HG03342 (cell line): ENCODE measurements at regions not wholly inside any gene's neighbourhood (a gene's known extent, or its start where the extent isn't known, plus 50 kb on each side); places are given as distances from the start of the nearest gene placed in this dataset.
"Not testable (repeated sequence)": the region's sequence is repeated elsewhere in the genome, so short reads cannot be mapped to it uniquely, and the experiment has no call there.

Source experiments
- ATAC-seq: cut with Tn5 transposase; IDR thresholded peaks from one replicate; pipeline ENCODE4 v1.9.1; 2021; ENCODE audit warnings: mild to moderate bottlenecking, moderate library complexity; ENCODE audit not compliant: unreplicated experiment

DNA sequence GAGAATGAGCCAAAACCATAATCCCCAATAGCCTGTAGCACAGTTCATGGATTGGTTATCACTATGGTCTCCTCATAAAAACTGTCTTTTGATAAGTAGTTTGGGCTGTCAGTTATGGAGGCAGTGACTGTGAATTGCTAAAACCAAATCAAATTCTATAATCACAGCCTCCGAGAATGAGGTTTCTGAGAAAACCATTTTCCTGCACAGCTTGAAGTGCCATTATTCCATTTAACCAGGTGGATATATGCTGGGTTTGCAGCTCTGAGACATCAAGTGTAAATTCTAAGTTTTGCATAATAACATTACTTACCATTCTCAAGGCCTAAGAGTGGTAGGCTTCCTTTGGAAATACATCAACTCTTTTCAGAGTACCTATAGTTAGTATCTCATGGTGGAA, 485.4 kb downstream of the FRK start:
- no peak for ATAC-seq

DNA sequence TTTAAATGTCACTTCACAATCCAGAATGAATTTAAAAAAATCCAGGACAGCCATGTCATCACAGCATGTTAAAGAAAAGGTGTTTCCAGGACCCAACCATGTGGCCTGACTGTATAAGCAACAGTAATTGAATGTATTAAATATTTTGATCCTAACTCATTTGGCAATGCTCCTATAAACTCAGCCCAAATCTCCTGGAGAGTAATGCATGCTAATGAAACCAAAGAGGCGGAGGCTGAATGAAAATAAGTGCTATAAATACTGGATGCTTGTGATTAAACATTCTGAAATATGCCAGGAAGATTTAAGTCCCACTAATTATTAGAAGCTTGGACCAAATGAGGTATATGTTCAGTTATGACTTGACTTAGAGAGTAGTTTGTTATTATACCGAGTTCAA, 486.8 kb downstream of the FRK start:
- no peak for ATAC-seq

DNA sequence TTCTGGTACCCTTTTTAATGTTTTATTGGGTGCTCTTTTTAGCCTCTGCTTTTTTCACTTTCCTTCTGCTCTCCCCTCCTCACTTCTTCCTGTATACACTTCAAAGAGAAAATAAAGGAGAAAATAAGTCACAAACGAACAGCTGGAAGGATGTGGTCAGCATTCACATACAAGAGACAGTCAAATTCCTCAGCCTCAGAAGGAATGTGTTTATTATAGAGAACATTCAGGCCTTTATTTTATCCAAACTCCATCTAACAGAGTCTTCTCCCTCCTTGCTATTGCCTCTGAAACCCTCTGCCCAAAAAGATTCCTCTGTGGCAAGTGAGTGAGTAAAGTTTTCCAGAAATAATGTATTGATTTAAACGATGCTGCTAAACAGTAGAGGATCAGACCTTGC, 490.4 kb downstream of the FRK start:
- ATAC-seq: no peak

DNA sequence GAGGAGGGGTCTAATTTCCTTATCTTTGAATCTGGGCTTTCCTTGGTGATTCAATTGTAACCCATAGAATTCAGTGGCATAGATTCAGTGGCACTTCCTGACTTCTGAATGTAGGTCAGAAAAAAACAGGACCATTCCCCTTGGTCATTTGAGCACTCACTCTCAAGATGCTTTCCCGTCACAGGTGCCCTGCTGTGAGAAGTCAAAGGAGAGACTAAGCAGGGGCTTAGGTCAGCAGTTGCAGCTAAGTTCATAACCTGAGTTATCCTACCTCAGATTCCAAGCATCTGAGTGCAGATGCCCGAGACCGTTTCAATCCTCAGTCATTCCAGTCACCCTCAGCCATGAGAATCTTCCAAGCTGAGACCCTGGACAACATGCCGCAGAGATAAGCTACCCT, 506.6 kb downstream of the FRK start:
- no peak for ATAC-seq

DNA sequence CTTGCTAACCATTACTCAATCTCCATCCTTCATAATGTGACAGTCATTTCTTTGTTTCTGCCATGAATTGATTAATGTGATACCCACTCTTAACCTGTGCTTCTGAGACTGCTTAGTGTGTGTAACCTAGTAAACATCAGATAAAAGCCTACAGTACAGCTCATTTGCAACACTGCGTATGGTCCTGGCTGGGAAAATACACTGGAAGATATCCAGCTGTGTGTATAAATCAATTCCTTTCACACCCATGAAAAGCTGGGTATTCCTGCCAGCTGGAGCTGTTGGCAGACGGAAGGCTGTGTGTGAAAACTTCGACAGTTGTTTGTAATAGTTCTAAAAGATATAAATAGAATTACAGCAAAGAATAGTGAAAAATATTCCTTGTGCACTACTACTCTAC, 509.2 kb downstream of the FRK start:
- no peak for ATAC-seq

DNA sequence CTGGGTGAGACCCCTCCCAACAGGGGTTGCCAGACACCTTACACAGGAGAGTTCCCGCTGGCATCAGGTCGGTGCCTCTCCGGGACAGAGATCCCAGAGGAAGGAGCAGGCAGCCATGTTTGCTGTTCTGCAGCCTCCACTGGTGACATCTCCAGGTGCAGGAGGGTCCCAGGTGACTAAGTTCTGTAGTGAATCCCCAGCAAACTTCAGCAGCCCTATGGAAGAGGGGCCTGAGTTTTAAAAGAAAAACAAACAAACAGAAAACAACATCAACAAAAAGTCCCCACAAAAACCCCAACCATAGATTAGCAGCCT, 515.1 kb downstream of the FRK start:
- no peak for ATAC-seq

DNA sequence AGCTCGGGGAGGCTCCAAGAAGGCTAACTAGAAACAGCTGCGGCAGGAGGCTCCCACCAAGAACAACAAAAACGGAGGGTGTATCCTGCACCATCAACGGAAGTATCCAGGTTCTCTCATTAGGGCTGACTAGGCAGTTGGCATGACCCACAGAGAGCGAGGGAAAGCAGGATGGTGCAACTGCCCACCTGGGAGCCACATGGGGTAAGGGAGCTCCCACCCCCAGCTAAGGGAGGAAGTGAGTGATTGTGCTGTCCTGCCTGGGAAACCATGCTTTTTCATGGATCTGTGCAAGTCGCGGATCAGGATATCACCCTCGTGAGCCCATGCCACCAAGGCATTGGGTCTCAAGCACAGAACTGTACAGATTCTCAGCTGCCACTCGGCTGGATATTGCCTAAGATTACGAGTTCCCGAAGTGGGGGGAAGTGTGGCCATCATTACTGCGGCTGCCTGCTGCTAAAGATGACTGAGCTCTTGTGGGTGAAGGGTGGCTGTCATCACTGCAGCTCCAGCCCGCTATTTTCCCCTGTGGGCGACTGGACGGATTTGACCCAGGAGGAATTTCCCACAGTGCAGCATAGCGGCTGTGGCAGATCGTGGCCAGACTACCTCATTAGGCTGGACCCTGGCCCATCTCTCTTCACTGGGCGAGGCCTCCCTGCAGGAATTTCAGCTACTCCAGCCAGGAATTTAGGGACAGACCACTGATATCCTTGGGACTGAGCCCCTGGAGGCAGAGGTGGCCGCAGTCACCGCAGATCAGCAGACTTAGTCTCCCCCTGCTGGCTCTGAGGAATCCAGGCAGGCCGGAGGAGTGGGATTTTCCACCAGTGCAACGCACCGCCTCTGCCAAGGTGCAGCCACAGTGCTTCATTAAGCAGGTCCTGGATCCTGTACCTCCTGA, 515.7 kb downstream of the FRK start:
- ATAC-seq: no peak

DNA sequence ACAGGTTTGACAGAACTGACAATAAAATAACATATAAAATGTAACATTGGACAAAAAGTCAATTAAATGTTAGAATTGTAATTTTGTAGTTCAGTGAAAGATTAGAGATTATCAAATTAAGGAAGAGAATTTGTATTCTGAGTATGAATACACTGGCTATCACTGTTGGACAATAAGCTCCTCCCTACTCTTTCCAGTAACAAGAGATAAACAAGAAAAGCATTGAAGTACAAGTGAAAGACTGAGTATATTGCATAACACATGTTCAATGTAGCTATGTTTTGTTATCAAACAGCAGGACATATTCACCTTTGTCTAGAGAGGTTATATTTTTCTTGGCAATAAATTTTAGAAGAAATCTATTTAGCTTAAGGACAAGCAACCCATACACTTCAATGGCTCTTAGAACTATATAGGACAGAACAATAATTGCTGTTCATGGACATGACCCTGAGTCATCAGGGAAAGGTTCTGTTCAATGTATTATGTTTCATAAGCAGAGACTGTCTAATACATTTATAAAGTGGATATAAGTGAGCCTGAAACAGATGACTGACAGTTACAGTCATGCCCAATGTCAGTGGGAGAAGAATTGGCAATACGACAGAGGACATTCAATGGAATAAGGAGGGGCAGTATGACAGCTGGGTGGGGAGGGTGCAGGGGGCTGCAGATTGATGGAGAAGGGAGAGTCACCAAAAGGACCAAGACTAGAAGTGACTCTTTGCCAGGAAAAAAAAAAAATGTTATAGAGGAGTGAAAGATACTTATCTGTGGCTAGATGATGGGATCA, 520.4 kb downstream of the FRK start:
- ATAC-seq: no peak

DNA sequence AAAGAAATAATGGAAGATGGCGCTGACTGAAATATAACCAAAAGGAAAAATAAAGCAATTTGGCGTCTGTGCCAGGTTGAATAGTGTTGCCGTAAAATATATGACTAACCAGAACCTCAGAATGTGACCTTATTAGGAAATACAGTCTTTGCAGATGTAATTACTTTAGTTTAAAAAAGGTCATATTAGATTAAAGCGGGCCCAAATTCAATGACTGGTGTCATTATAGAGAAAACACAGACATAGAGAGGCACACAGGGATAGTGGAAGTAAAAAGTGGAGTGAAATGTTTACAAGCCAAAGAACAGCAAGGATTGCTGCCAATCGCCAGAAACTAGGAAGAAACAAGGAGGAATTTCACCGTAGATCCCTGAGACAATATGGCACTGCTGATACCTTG, 521.2 kb downstream of the FRK start:
- no peak for ATAC-seq

DNA sequence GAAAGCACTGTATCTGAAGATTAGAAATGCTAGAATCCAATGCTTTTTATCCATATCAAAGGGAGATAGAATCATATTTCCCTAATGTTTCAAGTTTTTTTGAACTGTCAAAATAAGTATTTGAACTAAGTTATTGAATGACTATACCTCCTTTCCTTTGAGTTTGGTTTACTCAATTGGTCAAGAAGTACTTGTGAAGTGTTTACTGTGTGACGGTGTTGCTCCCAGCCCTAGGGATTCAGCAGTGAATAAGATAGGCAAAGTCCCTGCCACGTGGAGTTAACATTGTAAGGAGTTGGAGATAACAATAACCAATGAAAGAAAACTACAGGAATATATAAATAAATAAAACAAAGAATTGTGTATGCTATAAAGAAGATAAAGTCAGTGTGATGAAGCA, 535.9 kb downstream of the FRK start:
- ATAC-seq: no peak

DNA sequence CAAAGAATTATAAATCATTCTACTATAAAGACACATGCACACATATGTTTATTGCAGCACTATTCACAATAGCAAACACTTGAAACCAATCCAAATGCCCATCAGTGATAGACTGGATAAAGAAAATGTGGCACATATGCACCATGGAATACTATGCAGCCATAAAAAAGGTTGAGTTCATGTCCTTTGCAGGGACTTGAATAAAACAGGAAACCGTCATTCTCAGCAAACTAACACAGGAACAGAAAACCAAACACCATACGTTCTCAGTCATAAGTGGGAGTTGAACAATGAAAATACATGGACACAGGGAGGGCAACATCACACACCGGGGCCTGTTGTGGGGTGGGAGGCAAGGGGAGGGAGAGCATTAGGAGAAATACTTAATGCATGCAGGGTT, 538.9 kb downstream of the FRK start:
- ATAC-seq: not testable (repeated sequence)

DNA sequence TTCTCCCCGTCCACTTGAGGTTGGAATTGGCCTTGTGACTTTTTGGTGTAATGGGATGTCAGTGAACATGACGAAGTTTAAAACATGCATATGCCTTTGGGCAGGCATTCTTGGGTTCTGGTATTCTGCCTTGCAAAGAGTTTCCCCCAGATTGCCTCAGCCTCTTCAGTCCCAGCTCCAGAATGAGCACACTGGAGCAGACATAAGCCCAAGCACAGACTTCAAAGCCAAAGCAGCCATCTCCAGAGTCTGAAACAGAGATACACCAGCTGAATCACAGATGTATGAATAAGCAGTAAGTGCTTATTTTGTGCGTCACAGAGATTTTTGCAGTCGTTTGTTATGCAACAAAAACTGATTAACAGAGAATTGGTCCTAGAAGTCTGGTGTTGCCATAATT, 546.0 kb downstream of the FRK start:
- ATAC-seq: no peak

DNA sequence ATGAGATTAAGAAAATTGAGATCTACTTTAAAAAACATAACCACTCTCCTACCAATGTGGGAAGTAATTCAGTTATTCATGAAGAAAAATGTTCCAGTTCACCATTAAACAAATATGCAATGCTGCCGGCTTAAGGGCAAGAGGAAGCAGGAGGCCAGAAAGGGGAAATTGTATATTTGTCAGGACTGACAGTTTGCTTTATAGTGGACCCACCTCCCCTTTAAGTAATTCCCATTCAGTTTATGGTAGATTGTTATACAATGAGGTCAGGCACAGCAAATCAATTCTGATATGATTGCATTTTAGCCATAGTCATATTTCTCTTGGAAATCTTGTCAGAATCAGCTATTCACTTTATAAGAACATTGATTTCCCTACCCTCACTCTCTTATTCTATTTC, 547.8 kb downstream of the FRK start:
- no peak for ATAC-seq

DNA sequence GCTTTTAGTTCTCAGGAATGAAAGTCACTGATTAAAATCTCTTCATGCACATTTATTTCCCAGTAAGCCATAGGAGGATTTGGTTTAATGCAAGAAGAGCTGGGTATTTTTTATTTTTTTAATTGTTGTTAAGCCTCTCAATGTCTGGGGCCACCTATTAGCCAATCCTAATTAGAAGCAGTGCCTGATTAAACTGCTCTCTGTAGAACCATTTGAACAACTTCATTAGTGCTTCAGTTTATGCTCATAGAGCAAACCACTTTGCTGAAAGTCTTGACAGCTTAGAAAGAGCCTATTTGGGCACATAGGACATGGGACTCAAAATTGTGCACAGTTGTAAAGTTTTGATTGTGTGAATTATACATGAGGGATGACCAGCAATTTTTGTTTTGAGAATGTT, 548.9 kb downstream of the FRK start:
- ATAC-seq: no peak

DNA sequence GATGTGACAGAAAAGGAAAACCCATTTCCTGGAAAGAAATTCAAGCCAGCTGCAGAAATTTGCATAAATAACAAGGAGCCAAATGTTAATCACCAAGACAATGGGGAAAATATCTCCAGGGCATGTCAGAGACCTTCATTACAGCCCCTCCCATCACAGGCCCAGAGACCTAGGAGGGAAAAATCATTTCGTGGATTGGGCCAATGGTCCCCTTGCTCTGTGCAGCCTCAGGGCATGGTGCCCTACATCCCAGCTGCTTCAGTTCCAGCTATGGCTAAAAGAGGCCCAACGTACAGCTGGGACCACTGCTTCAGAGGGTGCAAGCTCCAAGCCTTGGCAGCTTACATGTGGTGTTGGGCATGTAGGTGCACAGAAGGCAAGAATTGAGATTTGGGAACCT, 558.3 kb downstream of the FRK start:
- not testable (repeated sequence) for ATAC-seq

DNA sequence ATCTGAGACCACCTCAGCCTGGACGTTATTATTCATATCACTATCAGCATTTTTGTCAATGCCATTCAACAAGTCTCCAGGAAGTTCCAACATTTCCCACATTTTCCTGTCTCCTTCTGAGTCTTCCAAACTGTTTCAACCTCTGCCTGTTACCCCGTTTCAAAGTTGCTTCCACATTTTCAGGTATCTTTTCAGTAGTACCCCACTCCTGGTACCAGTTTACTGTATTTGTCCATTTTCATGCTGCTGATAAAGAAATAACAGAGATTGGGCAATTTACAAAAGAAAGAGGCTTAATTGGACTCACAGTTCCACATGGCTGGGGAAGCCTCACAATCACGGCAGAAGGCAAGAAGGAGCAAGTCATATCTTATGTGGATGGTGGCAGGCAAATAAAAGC, 565.5 kb downstream of the FRK start:
- no peak for ATAC-seq

DNA sequence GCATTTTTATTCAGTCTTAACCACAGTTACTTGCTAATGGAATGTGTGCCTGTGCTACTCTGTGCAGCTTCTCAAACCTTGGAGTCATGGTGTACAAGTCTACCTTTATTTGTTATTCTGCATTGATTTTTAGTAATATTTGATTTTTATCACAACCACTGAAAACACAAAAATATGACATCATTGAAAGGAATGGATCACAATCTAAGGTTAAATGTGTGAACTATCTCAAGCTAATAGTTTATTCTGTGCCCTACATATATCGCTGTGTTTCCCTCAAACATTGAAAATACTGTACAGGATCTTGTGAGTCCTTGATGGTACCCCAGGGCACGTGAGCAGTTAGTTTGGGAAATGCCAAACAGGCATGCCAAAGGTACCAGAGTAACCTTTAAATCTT, 573.4 kb downstream of the FRK start:
- ATAC-seq: no peak

DNA sequence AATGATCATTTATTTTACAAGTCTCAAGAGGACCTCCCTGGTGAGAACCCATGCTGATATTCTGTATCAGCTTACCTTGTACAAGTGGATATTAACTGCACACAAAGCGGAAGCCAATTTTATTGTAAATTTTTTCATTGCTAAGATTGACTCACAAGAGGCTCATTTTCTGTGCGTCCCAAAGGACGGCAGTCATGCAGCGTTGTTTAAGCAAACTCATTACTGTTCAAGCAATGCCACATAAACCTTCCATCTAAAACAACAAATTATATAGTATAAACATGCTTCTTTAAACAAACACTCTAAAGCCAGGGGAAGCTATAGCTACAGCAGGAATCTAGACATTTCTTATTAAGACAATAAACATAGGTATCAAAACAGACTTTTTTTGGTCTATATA, 575.3 kb downstream of the FRK start:
- no peak for ATAC-seq

DNA sequence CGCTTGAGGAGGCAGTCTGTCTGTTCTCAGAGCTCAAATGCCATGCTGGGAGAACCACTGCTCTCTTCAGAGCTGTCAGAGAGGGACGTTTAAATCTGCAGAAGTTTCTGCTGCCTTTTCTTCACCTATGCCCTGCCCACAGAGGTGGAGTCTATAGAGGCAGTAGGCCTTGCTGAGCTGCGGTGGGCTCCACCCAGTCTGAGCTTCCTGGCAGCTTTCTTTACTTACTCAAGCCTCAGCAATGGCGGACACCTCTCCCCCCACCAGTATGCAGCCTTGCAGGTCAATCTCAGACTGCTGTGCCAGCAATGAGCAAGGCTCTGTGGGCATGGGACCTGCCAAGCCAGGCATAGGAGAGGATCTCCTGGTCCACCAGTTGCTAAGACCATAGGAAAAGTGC, 580.1 kb downstream of the FRK start:
- not testable (repeated sequence) for ATAC-seq

DNA sequence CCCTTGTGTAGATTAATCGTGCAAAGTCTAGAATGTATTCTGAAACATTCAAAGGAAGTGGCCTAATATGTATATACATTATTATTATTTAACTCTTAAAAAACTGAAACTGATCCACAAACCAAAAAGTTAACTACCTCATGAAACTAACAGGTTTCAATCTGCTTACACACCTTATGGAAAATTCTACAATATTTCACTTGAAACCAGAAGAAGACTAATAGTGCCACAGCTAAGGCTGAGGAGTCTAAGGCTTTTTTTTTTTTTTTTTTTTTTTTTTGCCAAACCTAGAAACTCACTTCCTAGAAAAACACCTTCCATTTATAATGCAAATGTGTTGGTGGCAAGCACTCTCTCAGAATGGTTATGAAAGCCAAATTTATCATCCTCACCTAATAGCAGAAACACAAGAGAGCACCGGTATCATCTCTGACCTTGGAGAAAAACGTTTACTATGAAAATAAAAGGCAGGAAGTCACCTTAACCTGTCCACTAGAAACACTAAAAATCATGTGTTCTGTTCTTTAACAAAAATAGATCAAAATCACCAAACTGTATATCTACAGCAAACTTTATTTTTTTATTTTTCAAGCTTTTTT, 586.1 kb downstream of the FRK start:
- ATAC-seq: no peak

DNA sequence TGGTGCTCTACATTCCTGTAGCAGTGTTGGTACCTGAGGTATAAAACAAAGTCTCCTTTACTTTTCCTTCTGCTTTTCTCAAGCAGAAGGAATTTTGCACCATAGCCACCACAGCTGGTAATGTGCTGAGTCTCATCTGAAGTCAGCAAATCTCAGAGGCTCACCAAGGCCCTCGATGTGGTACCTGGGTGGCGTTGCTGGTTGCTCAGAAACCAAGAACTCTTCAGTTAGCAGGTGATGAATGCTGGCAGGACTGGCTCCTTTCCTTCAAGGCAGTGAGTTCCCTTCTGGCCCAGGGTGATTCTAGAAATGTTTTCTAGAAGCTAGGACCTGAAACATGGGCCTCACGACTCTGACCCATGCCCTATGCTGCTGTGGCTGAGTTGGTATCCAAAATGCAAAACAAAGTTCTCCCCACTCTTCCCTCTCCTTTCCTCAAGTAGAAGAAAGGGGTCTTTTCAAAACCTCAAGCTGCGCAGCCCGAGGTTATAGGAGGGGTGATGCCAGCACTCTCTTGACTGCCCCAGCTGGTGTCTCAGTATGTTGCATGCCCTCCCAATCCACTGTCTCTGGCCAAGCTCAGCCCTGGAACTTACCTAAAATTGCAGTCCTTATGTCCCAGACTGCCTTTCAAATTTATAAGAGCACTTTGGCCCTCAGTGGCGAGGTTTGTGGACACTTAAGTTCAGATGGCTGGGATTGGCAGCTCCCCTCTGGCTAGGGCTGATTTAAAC, 592.3 kb downstream of the FRK start:
- ATAC-seq: no peak
